ENCODE measurements at regions not wholly inside any gene's neighbourhood (a gene's known extent, or its start where the extent isn't known, plus 50 kb on each side); places are given as distances from the start of the nearest gene placed in this dataset.

DNA sequence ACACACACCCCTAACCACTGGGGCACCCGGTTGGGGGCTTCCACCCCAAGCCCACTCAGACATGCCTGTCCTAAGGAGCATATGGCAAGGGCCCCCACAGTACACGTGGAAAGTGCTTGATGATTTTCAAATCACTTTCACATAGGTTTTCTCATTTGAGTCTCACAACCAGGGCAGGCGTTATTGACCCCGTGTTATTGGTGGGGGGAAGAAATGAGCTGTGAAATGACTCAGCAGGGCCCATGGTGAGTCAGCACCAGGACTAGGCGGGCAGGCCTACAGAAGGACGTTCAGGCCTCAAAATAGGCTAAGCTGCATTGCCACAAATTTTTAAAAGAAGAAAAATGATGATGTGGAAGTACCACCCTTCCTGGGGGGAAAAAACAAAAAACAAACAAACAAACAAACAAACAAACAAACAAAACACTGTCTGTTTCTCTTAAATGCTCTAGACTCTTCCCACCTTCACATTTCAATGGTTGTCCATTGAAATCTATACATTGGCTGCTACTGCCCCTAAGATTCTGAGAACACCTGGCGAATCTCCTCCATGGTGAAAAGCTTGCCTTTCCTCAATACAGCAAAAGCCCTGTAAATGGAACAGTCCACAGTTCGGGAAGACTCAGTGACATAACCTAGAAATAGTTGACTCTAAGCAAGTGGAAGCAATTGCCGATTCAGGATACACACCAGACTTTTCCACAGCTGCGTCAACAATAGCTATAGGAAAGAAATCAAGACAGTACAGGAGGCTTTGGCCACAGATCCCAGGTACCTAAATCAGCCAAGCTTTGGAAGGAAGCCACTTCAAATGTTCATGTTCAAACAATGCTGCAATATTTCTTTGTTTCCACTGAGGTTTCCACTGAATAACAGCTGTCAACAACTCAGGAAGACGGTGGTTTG is 234.7 kb downstream of the TOMM20 start:
- TF ChIP-seq POLR2A (IDR thresholded peaks at IDR 0.05; ENCODE audit: low read depth, low read length) (no peak), TAF1 (IDR thresholded peaks at IDR 0.05; ENCODE audit: borderline replicate concordance, low read depth, low read length) (no peak), POLR2AphosphoS5 (IDR thresholded peaks at IDR 0.05; ENCODE audit: low read depth, low read length) (no peak)
